Vagina (tissue), 2 donors: ENCODE measurements at regions not wholly inside any gene's neighbourhood (a gene's known extent, or its start where the extent isn't known, plus 50 kb on each side); places are given as distances from the start of the nearest gene placed in this dataset.

Experiments
- POLR2A ChIP-seq, 2 donors: fragments of 450-650 bp; IDR thresholded peaks; one replicate each; pipeline ENCODE4 v1.6.1; 2017; ENCODE audit warnings: antibody characterized with exemption in 2 of 2, mild to moderate bottlenecking in 2 of 2, moderate library complexity in 2 of 2
- TF ChIP-seq, protein P1 (sequence below), 3 experiments: fragments of 450-650 bp in 2 of 3; fragments of 200-600 bp in 1 of 3; sonication (generic) in 1 of 3; IDR thresholded peaks; one replicate each; pipeline ENCODE4 v1.5.1; 2017 to 2019; ENCODE audit warnings: antibody characterized with exemption in 3 of 3, mild to moderate bottlenecking in 2 of 3, moderate library complexity in 2 of 3

DNA sequence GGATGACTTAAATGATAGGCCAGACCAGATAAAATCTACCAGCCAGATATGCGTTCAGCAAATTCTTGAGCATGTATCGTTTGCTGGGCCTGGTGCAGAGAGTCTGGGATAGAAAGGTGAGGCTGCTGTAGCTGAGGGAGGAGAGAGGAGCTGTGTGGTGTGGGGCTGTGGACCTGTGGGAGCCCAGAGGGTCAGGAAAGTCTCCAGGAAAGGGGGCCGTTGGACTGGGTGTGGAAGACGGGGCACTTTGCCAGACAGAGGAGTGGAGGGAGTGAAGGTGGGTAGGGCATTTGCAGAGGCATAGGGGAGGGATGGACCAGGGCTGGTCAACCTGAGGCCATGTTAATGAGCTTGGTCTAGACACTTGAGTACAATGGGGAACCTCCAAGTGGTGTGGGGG, 124.7 kb upstream of the UNC5B start:
- no peak for TF ChIP-seq POLR2A (IDR thresholded peaks at IDR 0.05)
- TF ChIP-seq, protein P1, sequence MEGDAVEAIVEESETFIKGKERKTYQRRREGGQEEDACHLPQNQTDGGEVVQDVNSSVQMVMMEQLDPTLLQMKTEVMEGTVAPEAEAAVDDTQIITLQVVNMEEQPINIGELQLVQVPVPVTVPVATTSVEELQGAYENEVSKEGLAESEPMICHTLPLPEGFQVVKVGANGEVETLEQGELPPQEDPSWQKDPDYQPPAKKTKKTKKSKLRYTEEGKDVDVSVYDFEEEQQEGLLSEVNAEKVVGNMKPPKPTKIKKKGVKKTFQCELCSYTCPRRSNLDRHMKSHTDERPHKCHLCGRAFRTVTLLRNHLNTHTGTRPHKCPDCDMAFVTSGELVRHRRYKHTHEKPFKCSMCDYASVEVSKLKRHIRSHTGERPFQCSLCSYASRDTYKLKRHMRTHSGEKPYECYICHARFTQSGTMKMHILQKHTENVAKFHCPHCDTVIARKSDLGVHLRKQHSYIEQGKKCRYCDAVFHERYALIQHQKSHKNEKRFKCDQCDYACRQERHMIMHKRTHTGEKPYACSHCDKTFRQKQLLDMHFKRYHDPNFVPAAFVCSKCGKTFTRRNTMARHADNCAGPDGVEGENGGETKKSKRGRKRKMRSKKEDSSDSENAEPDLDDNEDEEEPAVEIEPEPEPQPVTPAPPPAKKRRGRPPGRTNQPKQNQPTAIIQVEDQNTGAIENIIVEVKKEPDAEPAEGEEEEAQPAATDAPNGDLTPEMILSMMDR (IDR thresholded peaks at IDR 0.05), result no peak
